ENCODE measurements at regions not wholly inside any gene's neighbourhood (a gene's known extent, or its start where the extent isn't known, plus 50 kb on each side); places are given as distances from the start of the nearest gene placed in this dataset.

- DNase-seq (ENCODE audit: low spot score) = no peak
Observed at GRCh38 chr13:79780240-79780639, 299.3 kb downstream of the NDFIP2 start.

GRCh38 chr13:79779761-79780160 is 298.8 kb downstream of the NDFIP2 start:
- no peak for DNase-seq (ENCODE audit: low spot score)

GRCh38 chr13:79778741-79779460 is 297.9 kb downstream of the NDFIP2 start:
- DNase-seq (ENCODE audit: low spot score) = no peak

- no peak for DNase-seq (ENCODE audit: low spot score)
Observed at GRCh38 chr13:79777504-79777903, 296.5 kb downstream of the NDFIP2 start.

GRCh38 chr13:79776531-79777295 is 295.8 kb downstream of the NDFIP2 start:
- peak; percentile 33 for DNase-seq (ENCODE audit: low spot score)

GRCh38 chr13:79775830-79776229 is 294.9 kb downstream of the NDFIP2 start:
- DNase-seq (ENCODE audit: low spot score) = peak; percentile 42

- no peak for DNase-seq (ENCODE audit: low spot score)
Observed at GRCh38 chr13:79772811-79773210, 291.9 kb downstream of the NDFIP2 start.

- no peak for DNase-seq (ENCODE audit: low spot score)
Observed at GRCh38 chr13:79771493-79771892, 290.5 kb downstream of the NDFIP2 start.

- DNase-seq (ENCODE audit: low spot score) = no peak
Observed at GRCh38 chr13:79770056-79770455, 289.1 kb downstream of the NDFIP2 start.

GRCh38 chr13:79767126-79767525 is 286.2 kb downstream of the NDFIP2 start:
- no peak for DNase-seq (ENCODE audit: low spot score)

GRCh38 chr13:79765331-79765730 is 284.4 kb downstream of the NDFIP2 start:
- no peak for DNase-seq (ENCODE audit: low spot score)

- no peak for DNase-seq (ENCODE audit: low spot score)
Observed at GRCh38 chr13:79749984-79750551, 269.1 kb downstream of the NDFIP2 start.

- no peak for DNase-seq (ENCODE audit: low spot score)
Observed at GRCh38 chr13:79749566-79749965, 268.6 kb downstream of the NDFIP2 start.

GRCh38 chr13:79745081-79745480 is 264.1 kb downstream of the NDFIP2 start:
- DNase-seq (ENCODE audit: low spot score) = no peak

GRCh38 chr13:79742923-79743322 is 262.0 kb downstream of the NDFIP2 start:
- no peak for DNase-seq (ENCODE audit: low spot score)

GRCh38 chr13:79740991-79741390 is 260.0 kb downstream of the NDFIP2 start:
- no peak for DNase-seq (ENCODE audit: low spot score)

GRCh38 chr13:79736356-79736755 is 255.4 kb downstream of the NDFIP2 start:
- DNase-seq (ENCODE audit: low spot score) = no peak

GRCh38 chr13:79735228-79735627 is 254.3 kb downstream of the NDFIP2 start:
- no peak for DNase-seq (ENCODE audit: low spot score)

GRCh38 chr13:79727086-79727485 is 246.1 kb downstream of the NDFIP2 start:
- no peak for DNase-seq (ENCODE audit: low spot score)

GRCh38 chr13:79725841-79726240 is 244.9 kb downstream of the NDFIP2 start:
- no peak for DNase-seq (ENCODE audit: low spot score)

- DNase-seq (ENCODE audit: low spot score) = no peak
Observed at GRCh38 chr13:79724348-79725103, 243.6 kb downstream of the NDFIP2 start.

GRCh38 chr13:79723519-79724024 is 242.6 kb downstream of the NDFIP2 start:
- no peak for DNase-seq (ENCODE audit: low spot score)

Data from H4 (cell line).